ENCODE measurements at regions not wholly inside any gene's neighbourhood (a gene's known extent, or its start where the extent isn't known, plus 50 kb on each side); places are given as distances from the start of the nearest gene placed in this dataset.

- no peak for TF ChIP-seq CTCF (IDR thresholded peaks at IDR 0.05)
- no peak for TF ChIP-seq POLR2A (IDR thresholded peaks at IDR 0.05)
Measured at GRCh38 chr10:131673396-131673795, 227.4 kb upstream of the PPP2R2D start.

Measured in uterus (tissue), 2 donors.